HepG2 (cell line): ENCODE measurements at regions not wholly inside any gene's neighbourhood (a gene's known extent, or its start where the extent isn't known, plus 50 kb on each side); places are given as distances from the start of the nearest gene placed in this dataset.
A peak's percentile ranks its signal among the peaks of the same experiment; 100 is the strongest.

Source experiments
- ATAC-seq: fragments of 200-7000 bp; cut with Tn5 transposase; 3 replicates; pipeline ENCODE4 v1.9.1; 2020; ENCODE audit warnings: mild to moderate bottlenecking, moderate library complexity
- BruUV-seq: library from RNA; stranded (reverse); fragments of 400-500 nt; replicated peaks from 2 replicates; lab custom pipeline; 2021; lab: Mats Ljungman, UMichigan
- CTCF ChIA-PET: fragments of 300-600 bp; formaldehyde crosslinking; extraction: SDS; loops from one replicate; lab custom pipeline; 2021; ENCODE audit warnings: low total read pairs, inconsistent platforms, low intra/inter-chr PET ratio; lab: Yijun Ruan, JAX
- POLR2A ChIA-PET: fragments of 350-600 bp; sonication (Branson Sonifier 250); formaldehyde crosslinking; loops from one replicate; lab custom pipeline; 2020; ENCODE audit warnings: antibody characterized with exemption, inconsistent platforms; lab: Yijun Ruan, JAX
- DNase-seq: peaks from one replicate; pipeline ENCODE4 v3.0.0-alpha.2; 2015; ENCODE audit warnings: low spot score
- FAIRE-seq: peaks from 3 replicates; lab custom pipeline; 2011; peaks lifted over from hg19 to GRCh38; lab: Jason Lieb, UNC
- H2AFZ ChIP-seq: one replicate; pipeline ENCODE4 v1.6.1; 2011; ENCODE audit warnings: low read length, inconsistent platforms
- H3K27ac ChIP-seq: fragments of 300-600 bp; 3 replicates; pipeline ENCODE4 v1.8.0; 2011; ENCODE audit warnings: mixed run types, mild to moderate bottlenecking, mixed read lengths, low read length, inconsistent platforms; ENCODE audit not compliant: insufficient read depth; ENCODE audit errors: extremely low read length
- H3K27me3 ChIP-seq, 2 experiments: fragments of 200-600 bp in 1 of 2; 2 replicates in 1 of 2; 3 replicates in 1 of 2; pipeline versions ENCODE4 v1.6.0 to v1.8.0; 2011; ENCODE audit warnings: low read length in 2 of 2, mild to moderate bottlenecking in 2 of 2, moderate library complexity in 2 of 2, inconsistent platforms in 1 of 2; ENCODE audit not compliant: insufficient read depth in 2 of 2, control insufficient read depth in 1 of 2
- H3K36me3 ChIP-seq, 2 experiments: fragments of 200-600 bp in 1 of 2; replicated peaks in 1 of 2; 2 replicates in 1 of 2; 3 replicates in 1 of 2; pipeline versions ENCODE4 v1.5.1 to v1.8.0; 2011; ENCODE audit warnings: low read length in 2 of 2, inconsistent platforms in 1 of 2; ENCODE audit not compliant: insufficient read depth in 2 of 2, control insufficient read depth in 1 of 2
- H3K4me1 ChIP-seq: 2 replicates; pipeline ENCODE4 v1.5.1; 2012; ENCODE audit warnings: low read length, inconsistent platforms; ENCODE audit not compliant: insufficient read depth
- H3K4me2 ChIP-seq: 2 replicates; pipeline ENCODE4 v1.6.0; 2011; ENCODE audit warnings: low read depth, low read length, inconsistent platforms
- H3K4me3 ChIP-seq, 3 experiments: fragments of 200-600 bp in 1 of 3; sonication (generic), shearing (Covaris generic) in 1 of 3; replicated peaks in 1 of 3; 2 replicates each; pipeline ENCODE4 v1.5.1; 2011 to 2016; ENCODE audit warnings: low read length in 3 of 3, inconsistent platforms in 2 of 3, low read depth in 2 of 3, mild to moderate bottlenecking in 2 of 3, control low read depth in 1 of 3, mixed read lengths in 1 of 3; ENCODE audit not compliant: insufficient read depth in 1 of 3
- H3K79me2 ChIP-seq: one replicate; pipeline ENCODE4 v1.6.1; 2011; ENCODE audit warnings: low read length, inconsistent platforms; ENCODE audit not compliant: insufficient read depth
- H3K9ac ChIP-seq: 2 replicates; pipeline ENCODE4 v1.6.0; 2011; ENCODE audit warnings: mild to moderate bottlenecking, low read depth, low read length, inconsistent platforms; ENCODE audit not compliant: insufficient read depth
- H3K9me3 ChIP-seq: 2 replicates; pipeline ENCODE4 v1.5.1; 2012; ENCODE audit warnings: mild to moderate bottlenecking, low read length
- H4K20me1 ChIP-seq: 2 replicates; pipeline ENCODE4 v1.6.0; 2011; ENCODE audit warnings: inconsistent platforms, mild to moderate bottlenecking, low read length, moderate library complexity; ENCODE audit not compliant: insufficient read depth
- CBFB ChIP-seq: sonication (generic); formaldehyde crosslinking; IDR thresholded peaks from 2 replicates; pipeline ENCODE4 v1.4.0; 2020; ENCODE audit warnings: missing genetic modification reagents
- JARID2 ChIP-seq: sonication (generic); formaldehyde crosslinking; IDR thresholded peaks from 2 replicates; pipeline ENCODE4 v1.8.1; 2023; ENCODE audit warnings: missing genetic modification reagents, inconsistent platforms; ENCODE audit not compliant: insufficient replicate concordance
- MAZ ChIP-seq, 2 experiments: sonication (generic) in 1 of 2; formaldehyde crosslinking in 1 of 2; IDR thresholded peaks; 2 replicates each; pipeline versions ENCODE4 v1.5.0 to v1.6.1; 2012 to 2020; ENCODE audit warnings: low read depth in 2 of 2, mild to moderate bottlenecking in 2 of 2, borderline replicate concordance in 1 of 2, improper control_type of control experiment in 1 of 2, low read length in 1 of 2, missing genetic modification reagents in 1 of 2, moderate library complexity in 1 of 2
- MED8 ChIP-seq: sonication (generic); formaldehyde crosslinking; IDR thresholded peaks from 2 replicates; pipeline ENCODE4 v1.8.1; 2023; ENCODE audit warnings: mild to moderate bottlenecking, missing genetic modification reagents; ENCODE audit not compliant: insufficient replicate concordance
- MYC ChIP-seq: sonication (generic); formaldehyde crosslinking; IDR thresholded peaks from 2 replicates; pipeline ENCODE4 v1.9.0; 2021; ENCODE audit warnings: missing genetic modification reagents, borderline replicate concordance
- NFE2 ChIP-seq: sonication (generic); formaldehyde crosslinking; IDR thresholded peaks from 2 replicates; pipeline ENCODE4 v1.4.0; 2020; ENCODE audit warnings: missing genetic modification reagents
- PITX1 ChIP-seq: sonication (generic); formaldehyde crosslinking; IDR thresholded peaks from 2 replicates; pipeline ENCODE4 v1.5.1; 2020; ENCODE audit warnings: mild to moderate bottlenecking, missing genetic modification reagents
- SP4 ChIP-seq: sonication (generic); formaldehyde crosslinking; IDR thresholded peaks from 2 replicates; pipeline ENCODE4 v1.8.1; 2023; ENCODE audit warnings: mild to moderate bottlenecking, missing genetic modification reagents
- TEAD3 ChIP-seq: optimal IDR thresholded peaks from 2 replicates; pipeline ENCODE3; 2016; ENCODE audit warnings: borderline replicate concordance
- ZBTB10 ChIP-seq: sonication (generic); formaldehyde crosslinking; IDR thresholded peaks from 2 replicates; pipeline ENCODE4 v1.4.0; 2020; ENCODE audit warnings: missing genetic modification reagents, borderline replicate concordance
- ZEB1 ChIP-seq: IDR thresholded peaks from 2 replicates; pipeline ENCODE4 v1.6.1; 2012; ENCODE audit warnings: mild to moderate bottlenecking, low read depth, inconsistent platforms; ENCODE audit not compliant: insufficient replicate concordance
- ZNF580 ChIP-seq: IDR thresholded peaks from 2 replicates; pipeline ENCODE4 v1.6.1; 2016; ENCODE audit warnings: low read depth, borderline replicate concordance
- ZNF768 ChIP-seq: sonication (generic); formaldehyde crosslinking; IDR thresholded peaks from 2 replicates; pipeline ENCODE4 v1.4.0; 2020; ENCODE audit warnings: missing genetic modification reagents
- WGBS: methylation state at CpG from one replicate; pipeline ENCODE4 v1.1.6; 2017; ENCODE audit warnings: low lambda C conversion rate; 5-methylcytosine and 5-hydroxymethylcytosine counted together
- in situ Hi-C: cut with HindIII; loops from 2 replicates; pipeline ENCODE4 v1.10.0; 2017; ENCODE audit warnings: low pct_unique_long_range_greater_than_20kb; ENCODE audit not compliant: extremely low pct_ligation_motif_present
- intact Hi-C: fragments of 100-400 bp; cut with micrococcal nuclease; formaldehyde crosslinking; loops from one replicate; pipeline ENCODE4 v1.10.0; 2022; ENCODE audit not compliant: unreplicated experiment

DNA sequence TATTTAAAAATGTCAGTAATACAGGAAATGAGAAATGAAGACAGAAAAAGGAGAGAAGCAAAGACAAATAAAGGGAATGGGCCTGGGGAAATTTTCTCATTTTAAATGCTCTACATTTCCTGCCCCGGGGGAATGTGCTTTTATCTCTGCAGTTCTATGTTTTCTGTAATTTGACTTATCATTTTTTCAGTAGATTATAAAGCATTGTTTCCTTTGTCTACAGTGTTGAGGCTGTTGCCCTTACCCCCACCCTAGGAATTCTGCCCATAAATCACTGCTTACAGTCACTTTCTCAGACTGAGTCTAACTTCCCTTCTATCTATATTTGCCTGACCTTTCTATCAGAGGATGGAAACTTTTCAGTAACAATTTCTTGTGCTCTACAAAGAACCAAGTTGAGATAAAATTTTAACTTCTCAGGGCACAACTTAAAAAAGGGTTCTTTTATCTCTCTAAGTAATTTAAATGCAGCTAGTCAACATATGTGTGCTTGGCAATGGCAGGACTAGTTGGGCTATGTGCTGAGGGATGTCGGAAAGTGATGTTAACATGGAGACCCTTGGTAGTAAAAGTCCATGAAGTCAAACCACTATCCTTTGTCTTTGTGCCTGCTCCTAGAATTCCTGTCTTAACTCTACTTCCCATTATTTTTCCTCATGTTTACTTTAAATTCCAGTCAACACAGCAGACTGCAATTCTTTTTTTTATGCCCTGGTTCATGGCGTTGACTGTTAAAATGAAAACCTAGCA, 146.5 kb upstream of the MMADHC start:
- FAIRE-seq = no peak
- no peak for ATAC-seq
- no peaks in the 10 kb centered on the region for H3K9me3 ChIP-seq
- no peaks in the 10 kb centered on the region for H3K4me1 ChIP-seq
- BruUV-seq = no TSS peak
- WGBS = 20% methylated on average over 3 of the region's 3 CpGs
- H3K9ac ChIP-seq = no peak overlapping the region
- peak; percentile 58 for TF ChIP-seq TEAD3 (CRISPR knock-in tag)
- TF ChIP-seq MAZ (IDR thresholded peaks at IDR 0.05; ENCODE audit: borderline replicate concordance, low read depth, low read length) = peak; percentile 83; the same call in 1 of the 2 replicates
- no peak for TF ChIP-seq MAZ (CRISPR knock-in tag; IDR thresholded peaks at IDR 0.05; ENCODE audit: low read depth)
- no peak for TF ChIP-seq CBFB (CRISPR knock-in tag)
- TF ChIP-seq ZNF768 (CRISPR knock-in tag) = no peak
- H3K27me3 ChIP-seq = no peaks in the 10 kb centered on the region
- CTCF ChIA-PET = no interaction called here
- H3K4me2 ChIP-seq = no peak overlapping the region
- intact Hi-C loops (no loop called here), in situ Hi-C loops (no loop called here)
- no peak for DNase-seq
- no peaks in the 10 kb centered on the region for H3K36me3 ChIP-seq
- no peaks in the 10 kb centered on the region for H4K20me1 ChIP-seq
- H3K4me3 ChIP-seq = no peak overlapping the region
- H3K27ac ChIP-seq = no peak overlapping the region
- POLR2A ChIA-PET = no interaction called here
- H2AFZ ChIP-seq = no peak overlapping the region
- H3K79me2 ChIP-seq = no peaks in the 10 kb centered on the region

- ChIA-PET CTCF (no interaction called here), POLR2A (no interaction called here)
- H3K36me3 ChIP-seq = no peaks in the 10 kb centered on the region
- H3K4me3 ChIP-seq = no peak overlapping the region
- no peaks in the 10 kb centered on the region for H3K9me3 ChIP-seq
- H4K20me1 ChIP-seq = no peaks in the 10 kb centered on the region
- H3K27me3 ChIP-seq = no peaks in the 10 kb centered on the region
- 37% methylated on average over 1 of the region's 1 CpG for WGBS
- H3K79me2 ChIP-seq = no peaks in the 10 kb centered on the region
- in situ Hi-C loops = no loop called here
- H3K4me1 ChIP-seq = no peaks in the 10 kb centered on the region
- no peak overlapping the region for H3K4me2 ChIP-seq
- no peak overlapping the region for H3K27ac ChIP-seq
- no TSS peak for BruUV-seq
- no peak overlapping the region for H2AFZ ChIP-seq
- intact Hi-C loops = no loop called here
- H3K9ac ChIP-seq = no peak overlapping the region
- no peak for ATAC-seq
- no peak for FAIRE-seq
- DNase-seq = no peak
- TF ChIP-seq ZNF580 (CRISPR knock-in tag) = no peak
- no peak for TF ChIP-seq PITX1
- TF ChIP-seq JARID2 (CRISPR knock-in tag) = no peak
- no peak for TF ChIP-seq MED8 (CRISPR knock-in tag)
- no peak for TF ChIP-seq NFE2
- no peak for TF ChIP-seq SP4 (CRISPR knock-in tag)
- no peak for TF ChIP-seq ZEB1
- TF ChIP-seq ZBTB10 (CRISPR knock-in tag) = no peak
- no peak for TF ChIP-seq MYC (CRISPR knock-in tag)
Measured at GRCh38 chr2:149732730-149733290, 145.2 kb upstream of the MMADHC start.
